HL-60 (cell line): ENCODE measurements at regions not wholly inside any gene's neighbourhood (a gene's known extent, or its start where the extent isn't known, plus 50 kb on each side); places are given as distances from the start of the nearest gene placed in this dataset.

Experiments used
- DNase-seq, 2 experiments: peaks; one replicate each; pipeline ENCODE4 v3.0.0-alpha.2; 2010 to 2020; ENCODE audit warnings: low read depth in 1 of 2, low spot score in 1 of 2
- H3K27ac ChIP-seq: fragments of 250-450 bp; sonication (Bioruptor Pico); replicated peaks from 2 replicates; pipeline ENCODE4 v1.5.1; 2020; ENCODE audit warnings: mild to moderate bottlenecking, moderate library complexity
- H3K27me3 ChIP-seq: fragments of 250-450 bp; sonication (Bioruptor Pico); 2 replicates; pipeline ENCODE4 v1.5.1; 2021; ENCODE audit warnings: mild to moderate bottlenecking, moderate library complexity; ENCODE audit not compliant: insufficient read depth, poor library complexity, severe bottlenecking
- H3K4me3 ChIP-seq: replicated peaks from 2 replicates; pipeline ENCODE4 v1.5.1; 2011; ENCODE audit warnings: mild to moderate bottlenecking, control low read depth, low read length; ENCODE audit not compliant: insufficient read depth
- GABPA ChIP-seq: IDR thresholded peaks from 2 replicates; pipeline ENCODE4 v1.6.1; 2012; ENCODE audit warnings: low read depth
- POLR2AphosphoS5 ChIP-seq: IDR thresholded peaks from 2 replicates; pipeline ENCODE4 v1.6.1; 2012; ENCODE audit warnings: low read depth
- SPI1 ChIP-seq: IDR thresholded peaks from 2 replicates; pipeline ENCODE4 v1.6.1; 2012; ENCODE audit warnings: low read depth, mild to moderate bottlenecking, borderline replicate concordance
- TF ChIP-seq, protein P1 (sequence below): IDR thresholded peaks from one replicate; pipeline ENCODE4 v1.5.1; 2011; ENCODE audit warnings: low read length, control low read depth, inconsistent platforms; ENCODE audit not compliant: insufficient read depth
- TF ChIP-seq, protein P2 (sequence below): IDR thresholded peaks from 2 replicates; pipeline ENCODE4 v1.6.1; 2012; ENCODE audit warnings: low read depth; ENCODE audit not compliant: insufficient replicate concordance

DNA sequence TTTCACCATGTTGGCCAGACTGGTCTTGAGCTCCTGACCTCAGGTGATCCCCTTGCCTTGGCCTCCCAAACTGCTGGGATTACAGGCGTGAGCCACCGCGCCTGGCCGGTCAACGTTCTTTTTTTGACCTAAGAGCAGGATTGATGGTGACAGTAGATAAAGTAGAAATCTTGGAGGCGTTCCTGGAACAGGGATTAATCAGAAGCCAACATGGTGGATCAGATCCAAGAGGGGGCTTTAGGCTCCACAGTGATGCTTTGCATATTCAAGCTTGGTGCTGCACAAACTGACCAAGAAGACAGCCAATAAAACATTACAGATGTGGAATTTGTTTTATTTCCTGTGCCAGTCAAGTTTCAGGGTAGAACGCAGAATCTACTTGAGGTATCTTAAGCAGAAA is 271.2 kb downstream of the FGF9 start:
- Histone ChIP-seq H3K27ac (no peak overlapping the region), H3K4me3 (no peak overlapping the region), H3K27me3 (no peaks in the 10 kb centered on the region)
- TF ChIP-seq, protein P1, sequence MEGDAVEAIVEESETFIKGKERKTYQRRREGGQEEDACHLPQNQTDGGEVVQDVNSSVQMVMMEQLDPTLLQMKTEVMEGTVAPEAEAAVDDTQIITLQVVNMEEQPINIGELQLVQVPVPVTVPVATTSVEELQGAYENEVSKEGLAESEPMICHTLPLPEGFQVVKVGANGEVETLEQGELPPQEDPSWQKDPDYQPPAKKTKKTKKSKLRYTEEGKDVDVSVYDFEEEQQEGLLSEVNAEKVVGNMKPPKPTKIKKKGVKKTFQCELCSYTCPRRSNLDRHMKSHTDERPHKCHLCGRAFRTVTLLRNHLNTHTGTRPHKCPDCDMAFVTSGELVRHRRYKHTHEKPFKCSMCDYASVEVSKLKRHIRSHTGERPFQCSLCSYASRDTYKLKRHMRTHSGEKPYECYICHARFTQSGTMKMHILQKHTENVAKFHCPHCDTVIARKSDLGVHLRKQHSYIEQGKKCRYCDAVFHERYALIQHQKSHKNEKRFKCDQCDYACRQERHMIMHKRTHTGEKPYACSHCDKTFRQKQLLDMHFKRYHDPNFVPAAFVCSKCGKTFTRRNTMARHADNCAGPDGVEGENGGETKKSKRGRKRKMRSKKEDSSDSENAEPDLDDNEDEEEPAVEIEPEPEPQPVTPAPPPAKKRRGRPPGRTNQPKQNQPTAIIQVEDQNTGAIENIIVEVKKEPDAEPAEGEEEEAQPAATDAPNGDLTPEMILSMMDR, result no peak
- no peak for TF ChIP-seq SPI1
- TF ChIP-seq GABPA, result no peak
- TF ChIP-seq, protein P2, sequence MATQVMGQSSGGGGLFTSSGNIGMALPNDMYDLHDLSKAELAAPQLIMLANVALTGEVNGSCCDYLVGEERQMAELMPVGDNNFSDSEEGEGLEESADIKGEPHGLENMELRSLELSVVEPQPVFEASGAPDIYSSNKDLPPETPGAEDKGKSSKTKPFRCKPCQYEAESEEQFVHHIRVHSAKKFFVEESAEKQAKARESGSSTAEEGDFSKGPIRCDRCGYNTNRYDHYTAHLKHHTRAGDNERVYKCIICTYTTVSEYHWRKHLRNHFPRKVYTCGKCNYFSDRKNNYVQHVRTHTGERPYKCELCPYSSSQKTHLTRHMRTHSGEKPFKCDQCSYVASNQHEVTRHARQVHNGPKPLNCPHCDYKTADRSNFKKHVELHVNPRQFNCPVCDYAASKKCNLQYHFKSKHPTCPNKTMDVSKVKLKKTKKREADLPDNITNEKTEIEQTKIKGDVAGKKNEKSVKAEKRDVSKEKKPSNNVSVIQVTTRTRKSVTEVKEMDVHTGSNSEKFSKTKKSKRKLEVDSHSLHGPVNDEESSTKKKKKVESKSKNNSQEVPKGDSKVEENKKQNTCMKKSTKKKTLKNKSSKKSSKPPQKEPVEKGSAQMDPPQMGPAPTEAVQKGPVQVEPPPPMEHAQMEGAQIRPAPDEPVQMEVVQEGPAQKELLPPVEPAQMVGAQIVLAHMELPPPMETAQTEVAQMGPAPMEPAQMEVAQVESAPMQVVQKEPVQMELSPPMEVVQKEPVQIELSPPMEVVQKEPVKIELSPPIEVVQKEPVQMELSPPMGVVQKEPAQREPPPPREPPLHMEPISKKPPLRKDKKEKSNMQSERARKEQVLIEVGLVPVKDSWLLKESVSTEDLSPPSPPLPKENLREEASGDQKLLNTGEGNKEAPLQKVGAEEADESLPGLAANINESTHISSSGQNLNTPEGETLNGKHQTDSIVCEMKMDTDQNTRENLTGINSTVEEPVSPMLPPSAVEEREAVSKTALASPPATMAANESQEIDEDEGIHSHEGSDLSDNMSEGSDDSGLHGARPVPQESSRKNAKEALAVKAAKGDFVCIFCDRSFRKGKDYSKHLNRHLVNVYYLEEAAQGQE, result no peak
- TF ChIP-seq POLR2AphosphoS5, result no peak
- no peak for DNase-seq

- H3K27me3 ChIP-seq, result no peaks in the 10 kb centered on the region
- H3K27ac ChIP-seq, result no peak overlapping the region
- TF ChIP-seq GABPA (no peak), SPI1 (no peak), POLR2AphosphoS5 (no peak)
- TF ChIP-seq, protein P2, result no peak
- TF ChIP-seq, protein P1, result no peak
- no peak for DNase-seq
- H3K4me3 ChIP-seq, result no peak overlapping the region
Observed at GRCh38 chr13:21944610-21945009, 273.7 kb downstream of the FGF9 start.

GRCh38 chr13:21945195-21945594 is 274.3 kb downstream of the FGF9 start:
- TF ChIP-seq GABPA (no peak), SPI1 (no peak)
- TF ChIP-seq, protein P1, result no peak
- TF ChIP-seq, protein P2, result no peak
- Histone ChIP-seq H3K4me3 (no peak overlapping the region), H3K27me3 (no peaks in the 10 kb centered on the region), H3K27ac (no peak overlapping the region)
- no peak for DNase-seq
